Right lobe of liver (tissue), 6 donors: ENCODE measurements at regions not wholly inside any gene's neighbourhood (a gene's known extent, or its start where the extent isn't known, plus 50 kb on each side); places are given as distances from the start of the nearest gene placed in this dataset.

Experiments used
- ATAC-seq, 4 donors: fragments of 200-7000 bp; cut with Tn5 transposase; one replicate each; pipeline ENCODE4 v1.9.1; 2020; ENCODE audit warnings: mild to moderate bottlenecking in 4 of 4, moderate library complexity in 4 of 4
- DNase-seq, 3 donors: peaks; one replicate each; pipeline ENCODE4 v3.0.0-alpha.2; 2020
- H3K27ac ChIP-seq, 3 donors: fragments of 200-600 bp; one replicate each; pipeline ENCODE4 v1.8.0; 2022
- H3K27me3 ChIP-seq, 2 donors: fragments of 200-600 bp; one replicate each; pipeline ENCODE4 v1.8.0; 2022
- H3K36me3 ChIP-seq, 4 donors: fragments of 200-600 bp; sonication (generic) in 1 of 4; one replicate each; pipeline versions ENCODE4 v1.5.1 to v1.8.0; 2017 to 2022; ENCODE audit warnings: control low read depth in 1 of 4
- H3K4me1 ChIP-seq, 4 donors: fragments of 200-600 bp; sonication (generic) in 1 of 4; one replicate each; pipeline versions ENCODE4 v1.5.1 to v1.8.0; 2017 to 2022; ENCODE audit warnings: control low read depth in 1 of 4
- H3K4me3 ChIP-seq, 3 donors: fragments of 200-600 bp; one replicate each; pipeline ENCODE4 v1.8.0; 2022
- H3K9me3 ChIP-seq, 4 donors: fragments of 200-600 bp; sonication (generic) in 1 of 4; one replicate each; pipeline versions ENCODE4 v1.5.1 to v1.8.0; 2017 to 2022; ENCODE audit warnings: control low read depth in 1 of 4
- CTCF ChIP-seq, 4 donors: fragments of 200-600 bp in 3 of 4; fragments of 450-650 bp in 1 of 4; IDR thresholded peaks; one replicate each; pipeline versions ENCODE4 v1.5.1 to v1.8.0; 2016 to 2022; ENCODE audit warnings: antibody characterized with exemption in 4 of 4, mild to moderate bottlenecking in 2 of 4
- POLR2A ChIP-seq: fragments of 450-650 bp; IDR thresholded peaks from one replicate; pipeline ENCODE4 v1.6.1; 2017; ENCODE audit warnings: antibody characterized with exemption, mild to moderate bottlenecking
- WGBS: methylation state at CpG from one replicate; pipeline ENCODE4 v1.1.6; 2018; ENCODE audit warnings: low coverage, low lambda C conversion rate; ENCODE audit not compliant: insufficient coverage; ENCODE audit errors: missing lambda C conversion rate; 5-methylcytosine and 5-hydroxymethylcytosine counted together
- intact Hi-C, 2 donors: fragments of 100-400 bp; cut with DNase I; formaldehyde crosslinking; loops; one replicate each; pipeline versions ENCODE4 v1.11.2 to v1.14.1; 2022
- donor health status: DM: no; HTN: yes; CAD: no.
- donor health status: DM: no; HTN: no; CAD: no.
- donor health status: DM: no; HTN: no; CAD: no.
- donor health status: DM: no; HTN: yes; CAD: no.
- donor health status: DM: no; HTN: yes; CAD: no.

DNA sequence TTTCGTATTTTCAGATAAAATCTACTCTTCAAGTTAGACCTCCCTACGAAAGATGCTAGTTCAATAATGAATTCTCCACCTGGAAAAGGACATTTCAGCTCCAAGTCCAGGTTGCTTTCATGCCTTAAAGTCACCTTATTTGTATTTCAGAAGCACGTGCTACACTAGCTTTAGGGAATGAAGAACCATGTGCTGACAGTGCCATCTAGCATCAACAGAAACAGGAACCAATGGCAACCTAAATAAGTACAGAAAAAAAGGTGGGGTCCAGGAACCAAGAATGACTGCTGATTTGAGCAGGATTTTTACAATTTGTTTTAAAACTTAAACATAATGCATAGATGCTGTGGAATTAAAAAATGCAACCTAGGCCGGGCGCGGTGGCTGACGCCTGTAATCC is 77.6 kb upstream of the SNRPN start:
- intact Hi-C loops, result no loop called here
- no peak for ATAC-seq
- Histone ChIP-seq H3K36me3 (no peaks in the 10 kb centered on the region), H3K4me3 (no peak overlapping the region), H3K4me1 (no peaks in the 10 kb centered on the region), H3K27me3 (no peaks in the 10 kb centered on the region), H3K9me3 (no peaks in the 10 kb centered on the region), H3K27ac (no peak overlapping the region)
- 39% methylated on average over 3 of the region's 7 CpGs for WGBS
- TF ChIP-seq CTCF (IDR thresholded peaks at IDR 0.05) (no peak), POLR2A (no peak)
- DNase-seq, result no peak

- DNase-seq (peak in 2 of 3 donors; percentile 20 to 46), ATAC-seq (peak in 3 of 4 donors; percentile 52 to 59 (median 54))
- intact Hi-C loops, result no loop called here
- no peaks in the 10 kb centered on the region for H3K36me3 ChIP-seq
- H3K27me3 ChIP-seq, result no peaks in the 10 kb centered on the region
- TF ChIP-seq POLR2A, result no peak
- no peak for TF ChIP-seq CTCF (IDR thresholded peaks at IDR 0.05)
- H3K27ac ChIP-seq, result no peak overlapping the region
- WGBS, result 19% methylated on average over 25 of the region's 37 CpGs
- peak overlapping the region in 2 of 3 donors; percentile 11 to 46 for H3K4me3 ChIP-seq
- H3K9me3 ChIP-seq, result no peaks in the 10 kb centered on the region
- H3K4me1 ChIP-seq, result no peaks in the 10 kb centered on the region
These were observed 76.6 kb upstream of the SNRPN start for GRCh38 chr15:24878153-24878552.

DNA sequence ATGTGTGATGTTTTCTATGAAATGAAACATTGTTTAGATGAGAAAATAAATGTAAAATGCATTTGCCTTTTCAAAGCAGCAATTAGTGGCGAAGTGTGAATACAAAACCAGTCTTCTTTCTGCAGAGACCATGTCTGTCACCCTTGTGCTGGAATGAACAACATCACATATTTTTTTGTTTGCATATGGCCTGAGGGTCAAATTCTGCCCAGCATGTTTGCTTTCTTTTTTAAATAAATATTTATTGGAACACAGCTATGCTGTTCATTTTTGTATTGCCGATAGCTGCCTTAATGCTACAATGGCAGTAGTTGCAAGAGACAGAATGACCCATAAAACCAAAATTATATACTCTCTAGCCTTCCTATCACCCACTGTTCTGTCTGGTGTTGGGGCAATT is 75.3 kb upstream of the SNRPN start:
- no peaks in the 10 kb centered on the region for H3K36me3 ChIP-seq
- intact Hi-C loops, result no loop called here
- H3K27ac ChIP-seq, result no peak overlapping the region
- no peaks in the 10 kb centered on the region for H3K27me3 ChIP-seq
- TF ChIP-seq CTCF (IDR thresholded peaks at IDR 0.05), result no peak
- no peak for TF ChIP-seq POLR2A
- 22% methylated on average over 2 of the region's 2 CpGs for WGBS
- no peaks in the 10 kb centered on the region for H3K4me1 ChIP-seq
- no peaks in the 10 kb centered on the region for H3K9me3 ChIP-seq
- ATAC-seq, result no peak
- no peak overlapping the region for H3K4me3 ChIP-seq
- DNase-seq, result no peak

GRCh38 chr15:24880663-24881062 is 74.1 kb upstream of the SNRPN start:
- H3K27ac ChIP-seq, result no peak overlapping the region

More at GRCh38 chr15:24880663-24881062, 74.1 kb upstream of the SNRPN start:
- DNase-seq, result no peak
- ATAC-seq, result no peak
- no peaks in the 10 kb centered on the region for H3K36me3 ChIP-seq
- no peak overlapping the region for H3K4me3 ChIP-seq
- no peaks in the 10 kb centered on the region for H3K27me3 ChIP-seq
- H3K9me3 ChIP-seq, result no peaks in the 10 kb centered on the region
- H3K4me1 ChIP-seq, result no peaks in the 10 kb centered on the region
- TF ChIP-seq CTCF (IDR thresholded peaks at IDR 0.05), result no peak
- no peak for TF ChIP-seq POLR2A
- intact Hi-C loops, result no loop called here
- 63% methylated on average over 8 of the region's 8 CpGs for WGBS
